B cell (primary cell): ENCODE measurements at regions not wholly inside any gene's neighbourhood (a gene's known extent, or its start where the extent isn't known, plus 50 kb on each side); places are given as distances from the start of the nearest gene placed in this dataset.

Experiments
- ATAC-seq: fragments of 200-7000 bp; cut with Tn5 transposase; one replicate; pipeline ENCODE4 v1.10.0; 2021; ENCODE audit warnings: low read depth, mild to moderate bottlenecking, moderate number of reproducible peaks, moderate library complexity
- CTCF ChIA-PET: fragments of 350-600 bp; sonication (Branson Sonifier 250); formaldehyde crosslinking; loops from one replicate; lab custom pipeline; 2021; ENCODE audit warnings: antibody characterized with exemption, inconsistent platforms; lab: Charles Lee
- POLR2A ChIA-PET: fragments of 350-600 bp; sonication (Branson Sonifier 250); formaldehyde crosslinking; loops from one replicate; lab custom pipeline; 2021; ENCODE audit warnings: antibody characterized with exemption; lab: Charles Lee
- DNase-seq: peaks from one replicate; pipeline ENCODE4 v3.0.0; 2013
- H2AFZ ChIP-seq: 2 replicates; pipeline ENCODE4 v1.6.1; 2012; ENCODE audit warnings: mild to moderate bottlenecking, low read depth, low read length; ENCODE audit not compliant: insufficient read depth, poor library complexity, severe bottlenecking
- H3K27ac ChIP-seq, 2 donors: 1 replicate in 1 of 2; 2 replicates in 1 of 2; pipeline ENCODE4 v1.5.1; 2012 to 2013; ENCODE audit warnings: low read length in 2 of 2, mild to moderate bottlenecking in 2 of 2, moderate library complexity in 1 of 2
- H3K27me3 ChIP-seq, 4 experiments: fragments of 200-600 bp in 1 of 4; sonication (generic) in 1 of 4; replicated peaks in 1 of 4; 1 replicate in 2 of 4; 2 replicates in 2 of 4; pipeline versions ENCODE4 v1.6.1 to v1.7.0; 2013 to 2016; ENCODE audit warnings: low read length in 3 of 4, mild to moderate bottlenecking in 2 of 4, mixed read lengths in 1 of 4, moderate library complexity in 1 of 4; ENCODE audit not compliant: insufficient read depth in 4 of 4, control insufficient read depth in 3 of 4; ENCODE audit errors: control extremely low read depth in 1 of 4
- H3K36me3 ChIP-seq, 2 experiments: replicated peaks in 1 of 2; 1 replicate in 1 of 2; 2 replicates in 1 of 2; pipeline versions ENCODE4 v1.6.1 to v1.7.1; 2013; ENCODE audit warnings: low read length in 1 of 2; ENCODE audit not compliant: insufficient read depth in 2 of 2, control insufficient read depth in 1 of 2; ENCODE audit errors: control extremely low read depth in 1 of 2, extremely low read depth in 1 of 2
- H3K4me1 ChIP-seq, 2 donors: fragments of 200-600 bp in 1 of 2; sonication (generic) in 1 of 2; 1 replicate in 1 of 2; 2 replicates in 1 of 2; pipeline versions ENCODE4 v1.5.1 to v1.6.1; 2013 to 2017; ENCODE audit warnings: low read length in 2 of 2; ENCODE audit not compliant: control insufficient read depth in 2 of 2, insufficient read depth in 2 of 2
- H3K4me2 ChIP-seq: replicated peaks from 2 replicates; pipeline ENCODE3; 2012; ENCODE audit warnings: mild to moderate bottlenecking, low read depth, low read length; ENCODE audit not compliant: poor library complexity, severe bottlenecking
- H3K4me3 ChIP-seq, 5 experiments: fragments of 200-600 bp in 1 of 5; sonication (generic) in 1 of 5; 1 replicate in 3 of 5; 2 replicates in 2 of 5; pipeline versions ENCODE4 v1.5.1 to v1.7.0; 2011 to 2016; ENCODE audit warnings: low read length in 4 of 5, mild to moderate bottlenecking in 4 of 5, low read depth in 2 of 5, control low read depth in 1 of 5, moderate library complexity in 1 of 5; ENCODE audit not compliant: insufficient read depth in 1 of 5; ENCODE audit errors: control extremely low read depth in 1 of 5, extremely low read depth in 1 of 5
- H3K79me2 ChIP-seq: fragments of 200-600 bp; sonication (generic); one replicate; pipeline ENCODE4 v1.6.0; 2016; ENCODE audit warnings: low read length; ENCODE audit not compliant: control insufficient read depth, insufficient read depth
- H3K9ac ChIP-seq: fragments of 200-600 bp; sonication (generic); 2 replicates; pipeline ENCODE4 v1.6.1; 2017; ENCODE audit warnings: mild to moderate bottlenecking, low read length, moderate library complexity
- H3K9me3 ChIP-seq, 3 donors: one replicate each; pipeline versions ENCODE4 v1.6.1 to v1.7.1; 2013; ENCODE audit warnings: low read length in 2 of 3; ENCODE audit not compliant: control insufficient read depth in 2 of 3, insufficient read depth in 1 of 3; ENCODE audit errors: control extremely low read depth in 1 of 3
- H4K20me1 ChIP-seq: 2 replicates; pipeline ENCODE4 v1.6.0; 2012; ENCODE audit warnings: mild to moderate bottlenecking, low read length; ENCODE audit not compliant: insufficient read depth, control insufficient read depth, poor library complexity, severe bottlenecking
- H3K27ac Mint-ChIP-seq: one replicate; pipeline ENCODE4 v1.8.0; 2021; ENCODE audit warnings: mixed read lengths
- H3K27me3 Mint-ChIP-seq: one replicate; pipeline ENCODE4 v1.8.0; 2021; ENCODE audit warnings: mixed read lengths
- H3K4me1 Mint-ChIP-seq: one replicate; pipeline ENCODE4 v1.8.0; 2021; ENCODE audit warnings: mixed read lengths
- H3K4me3 Mint-ChIP-seq: one replicate; pipeline ENCODE4 v1.8.0; 2021; ENCODE audit warnings: mixed read lengths
- H3K9me3 Mint-ChIP-seq: one replicate; pipeline ENCODE4 v1.8.0; 2022; ENCODE audit warnings: mixed read lengths; ENCODE audit not compliant: insufficient read depth
- CTCF ChIP-seq: fragments of 200-600 bp; IDR thresholded peaks from one replicate; pipeline ENCODE4 v1.8.0; 2022; ENCODE audit warnings: antibody characterized with exemption, mild to moderate bottlenecking
- EZH2 ChIP-seq: IDR thresholded peaks from 2 replicates; pipeline ENCODE4 v1.6.1; 2012; ENCODE audit warnings: borderline replicate concordance, low read depth, mild to moderate bottlenecking, moderate library complexity, low read length; ENCODE audit not compliant: insufficient read depth, poor library complexity, severe bottlenecking
- WGBS: methylation state at CpG from one replicate; pipeline ENCODE4 v1.1.5; 2013; ENCODE audit warnings: missing lambda C conversion rate; ENCODE audit not compliant: insufficient coverage; 5-methylcytosine and 5-hydroxymethylcytosine counted together
- intact Hi-C: fragments of 100-400 bp; cut with micrococcal nuclease; formaldehyde crosslinking; loops from one replicate; pipeline ENCODE4 v1.10.0; 2022

GRCh38 chr17:68804777-68805520, 150.2 kb downstream of the ABCA8 start:
- H3K79me2 ChIP-seq: no peaks in the 10 kb centered on the region
- H3K36me3 ChIP-seq: no peaks in the 10 kb centered on the region
- POLR2A ChIA-PET: no interaction called here
- H3K27ac Mint-ChIP-seq: no peak overlapping the region
- H3K4me1 Mint-ChIP-seq: no peaks in the 10 kb centered on the region
- CTCF ChIA-PET: no interaction called here
- H4K20me1 ChIP-seq: no peaks in the 10 kb centered on the region
- H2AFZ ChIP-seq: no peak overlapping the region
- DNase-seq (no peak), ATAC-seq (no peak)
- H3K9me3 ChIP-seq: peaks cover 0 to 1% (median 0%) of the 10 kb centered on the region in 3 donors
- no peak overlapping the region for H3K4me2 ChIP-seq
- H3K4me3 ChIP-seq: no peak overlapping the region
- no peaks in the 10 kb centered on the region for H3K9me3 Mint-ChIP-seq
- H3K9ac ChIP-seq: no peak overlapping the region
- intact Hi-C loops: no loop called here
- no peak for TF ChIP-seq CTCF
- TF ChIP-seq EZH2: no peak
- H3K27ac ChIP-seq: no peak overlapping the region
- no peaks in the 10 kb centered on the region for H3K4me1 ChIP-seq
- no CpG with 5 or more reads among the region's 1 CpG for WGBS
- H3K27me3 Mint-ChIP-seq: no peaks in the 10 kb centered on the region
- H3K27me3 ChIP-seq: no peaks in the 10 kb centered on the region
- H3K4me3 Mint-ChIP-seq: no peak overlapping the region

GRCh38 chr17:68803164-68803929, 151.8 kb downstream of the ABCA8 start:
- Histone ChIP-seq H2AFZ (no peak overlapping the region), H3K4me1 (no peaks in the 10 kb centered on the region), H3K79me2 (no peaks in the 10 kb centered on the region), H3K4me2 (no peak overlapping the region), H3K27ac (no peak overlapping the region), H3K9me3 (peaks cover 0 to 1% (median 0%) of the 10 kb centered on the region in 3 donors), H3K36me3 (no peaks in the 10 kb centered on the region), H3K9ac (no peak overlapping the region), H3K4me3 (no peak overlapping the region), H4K20me1 (no peaks in the 10 kb centered on the region), H3K27me3 (no peaks in the 10 kb centered on the region)
- Mint-ChIP-seq H3K27ac (no peak overlapping the region), H3K4me3 (no peak overlapping the region), H3K9me3 (no peaks in the 10 kb centered on the region), H3K4me1 (no peaks in the 10 kb centered on the region), H3K27me3 (no peaks in the 10 kb centered on the region)
- POLR2A ChIA-PET: no interaction called here
- CTCF ChIA-PET: no interaction called here
- WGBS: 75% methylated on average over 2 of the region's 4 CpGs
- ATAC-seq: no peak
- TF ChIP-seq CTCF: no peak
- TF ChIP-seq EZH2: no peak
- no peak for DNase-seq
- intact Hi-C loops: no loop called here
